ENCODE measurements at regions not wholly inside any gene's neighbourhood (a gene's known extent, or its start where the extent isn't known, plus 50 kb on each side); places are given as distances from the start of the nearest gene placed in this dataset.

DNA sequence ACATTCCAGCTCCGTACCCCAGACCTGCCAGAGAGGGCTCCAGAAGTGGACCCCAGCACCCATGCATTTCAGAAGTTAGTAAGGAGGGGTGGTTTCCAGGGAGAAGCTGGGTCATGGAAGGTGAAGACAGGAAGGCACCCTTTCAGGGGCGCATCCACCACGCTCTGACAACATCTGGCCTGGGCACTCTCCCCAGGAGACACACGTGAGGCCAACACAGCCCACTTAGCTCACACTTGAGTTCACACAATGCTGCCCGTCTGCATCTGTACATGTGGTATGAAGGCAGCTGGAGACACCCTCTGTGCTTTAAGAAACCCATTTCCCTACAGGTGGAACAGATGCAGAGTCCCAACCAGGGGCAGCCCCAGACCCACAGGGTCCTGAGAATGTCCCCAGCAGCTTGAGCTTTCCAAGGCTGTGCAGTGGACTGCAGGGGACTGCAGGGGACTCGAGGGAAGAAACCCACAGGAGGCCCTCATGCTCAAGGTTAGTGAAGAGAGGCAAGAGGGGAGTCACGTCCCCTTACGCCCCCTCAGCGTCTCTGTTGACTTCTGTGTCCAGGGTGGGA lies 326.8 kb upstream of the IRX1 start:
- POLR2A ChIA-PET (ENCODE audit: unreplicated experiment), result no interaction called here
- Histone ChIP-seq H3K9me2 (replicated peaks; ENCODE audit: low read length) (no peaks in the 10 kb centered on the region), H3K79me2 (ENCODE audit: low read length) (no peaks in the 10 kb centered on the region), H3K4me1 (ENCODE audit: insufficient read depth, low read length) (no peaks in the 10 kb centered on the region), H3K9me3 (ENCODE audit: low read length) (no peaks in the 10 kb centered on the region), H3F3A (ENCODE audit: low read length, unreplicated experiment) (no peaks in the 10 kb centered on the region), H2AFZ (ENCODE audit: low read length) (no peak overlapping the region), H3K27me3 (ENCODE audit: low read length) (no peaks in the 10 kb centered on the region), H3K9ac (ENCODE audit: low read length) (no peak overlapping the region), H3K4me2 (ENCODE audit: low read length) (no peak overlapping the region), H3K36me3 (ENCODE audit: low read depth, low read length) (no peaks in the 10 kb centered on the region), H3K4me3 (ENCODE audit: low read length) (no peak overlapping the region), H3K27ac (ENCODE audit: low read length) (no peak overlapping the region), H4K20me1 (ENCODE audit: low read length) (no peaks in the 10 kb centered on the region)
- TF ChIP-seq, protein P1, sequence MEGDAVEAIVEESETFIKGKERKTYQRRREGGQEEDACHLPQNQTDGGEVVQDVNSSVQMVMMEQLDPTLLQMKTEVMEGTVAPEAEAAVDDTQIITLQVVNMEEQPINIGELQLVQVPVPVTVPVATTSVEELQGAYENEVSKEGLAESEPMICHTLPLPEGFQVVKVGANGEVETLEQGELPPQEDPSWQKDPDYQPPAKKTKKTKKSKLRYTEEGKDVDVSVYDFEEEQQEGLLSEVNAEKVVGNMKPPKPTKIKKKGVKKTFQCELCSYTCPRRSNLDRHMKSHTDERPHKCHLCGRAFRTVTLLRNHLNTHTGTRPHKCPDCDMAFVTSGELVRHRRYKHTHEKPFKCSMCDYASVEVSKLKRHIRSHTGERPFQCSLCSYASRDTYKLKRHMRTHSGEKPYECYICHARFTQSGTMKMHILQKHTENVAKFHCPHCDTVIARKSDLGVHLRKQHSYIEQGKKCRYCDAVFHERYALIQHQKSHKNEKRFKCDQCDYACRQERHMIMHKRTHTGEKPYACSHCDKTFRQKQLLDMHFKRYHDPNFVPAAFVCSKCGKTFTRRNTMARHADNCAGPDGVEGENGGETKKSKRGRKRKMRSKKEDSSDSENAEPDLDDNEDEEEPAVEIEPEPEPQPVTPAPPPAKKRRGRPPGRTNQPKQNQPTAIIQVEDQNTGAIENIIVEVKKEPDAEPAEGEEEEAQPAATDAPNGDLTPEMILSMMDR (conservative IDR thresholded peaks at IDR 0.05; ENCODE audit: low read depth, low read length), result no peak
- TF ChIP-seq EZH2phosphoT487 (IDR thresholded peaks at IDR 0.05; ENCODE audit: borderline replicate concordance, low read length) (no peak), EZH2 (IDR thresholded peaks at IDR 0.05; ENCODE audit: low read length, unreplicated experiment) (no peak)
- ATAC-seq, result no peak
- intact Hi-C loops (cut with micrococcal nuclease), result no loop called here
- DNase-seq, result no peak
- no TSS peak for BruUV-seq (replicated peaks)
- CTCF ChIA-PET, result no interaction called here

DNA sequence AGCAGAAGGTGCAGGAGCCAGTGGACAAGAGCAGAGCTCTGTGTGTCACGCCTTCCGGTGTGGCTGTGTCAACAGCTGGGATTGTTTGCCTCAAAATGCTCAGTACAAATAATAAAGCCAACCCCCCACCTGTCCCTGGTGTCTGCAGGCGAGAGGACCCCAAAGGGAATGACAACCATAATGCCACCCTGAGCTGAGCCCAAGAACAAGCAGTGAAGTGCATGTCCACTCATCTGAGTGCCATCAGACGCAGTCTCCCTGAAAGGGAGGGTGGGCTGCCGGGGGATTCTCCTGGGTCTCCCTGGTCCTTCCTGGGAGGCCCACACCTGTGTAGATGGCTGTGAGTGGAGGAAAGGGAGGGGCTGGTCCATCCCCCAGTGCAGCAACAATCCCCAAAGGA lies 328.8 kb upstream of the IRX1 start:
- Histone ChIP-seq H3K9me2 (replicated peaks; ENCODE audit: low read length) (no peaks in the 10 kb centered on the region), H3K9me3 (ENCODE audit: low read length) (no peaks in the 10 kb centered on the region), H3F3A (ENCODE audit: low read length, unreplicated experiment) (no peaks in the 10 kb centered on the region), H3K36me3 (ENCODE audit: low read depth, low read length) (no peaks in the 10 kb centered on the region), H3K4me3 (ENCODE audit: low read length) (no peak overlapping the region), H3K79me2 (ENCODE audit: low read length) (no peaks in the 10 kb centered on the region), H4K20me1 (ENCODE audit: low read length) (no peaks in the 10 kb centered on the region), H3K4me2 (ENCODE audit: low read length) (no peak overlapping the region), H3K27me3 (ENCODE audit: low read length) (no peaks in the 10 kb centered on the region), H3K4me1 (ENCODE audit: insufficient read depth, low read length) (no peaks in the 10 kb centered on the region), H3K9ac (ENCODE audit: low read length) (no peak overlapping the region), H3K27ac (ENCODE audit: low read length) (no peak overlapping the region), H2AFZ (ENCODE audit: low read length) (no peak overlapping the region)
- intact Hi-C loops (cut with micrococcal nuclease), result no loop called here
- ChIA-PET POLR2A (ENCODE audit: unreplicated experiment) (no interaction called here), CTCF (no interaction called here)
- no peak for TF ChIP-seq EZH2 (IDR thresholded peaks at IDR 0.05; ENCODE audit: low read length, unreplicated experiment)
- TF ChIP-seq, protein P1 (conservative IDR thresholded peaks at IDR 0.05; ENCODE audit: low read depth, low read length), result no peak
- no peak for TF ChIP-seq EZH2phosphoT487 (IDR thresholded peaks at IDR 0.05; ENCODE audit: borderline replicate concordance, low read length)
- ATAC-seq (no peak), DNase-seq (no peak)
- no TSS peak for BruUV-seq (replicated peaks)

DNA sequence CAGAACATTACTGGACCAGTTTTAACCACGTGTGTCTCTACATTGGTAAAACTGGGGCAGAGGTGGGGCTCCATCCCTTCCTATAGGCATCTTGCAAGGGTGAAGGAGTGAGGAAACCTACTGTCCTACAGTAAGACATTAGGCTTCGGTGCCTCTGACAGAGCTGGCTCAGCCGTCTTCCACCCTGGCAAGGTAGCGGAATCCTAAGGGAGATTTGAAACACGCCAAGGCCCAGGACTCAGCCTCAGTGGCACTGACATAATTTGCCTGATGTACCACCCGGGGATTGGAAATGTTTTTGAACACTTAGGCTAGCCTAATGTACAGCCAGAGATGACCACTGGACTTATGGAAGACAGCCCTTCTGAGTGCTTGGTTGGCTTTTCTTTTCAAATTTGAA lies 329.7 kb upstream of the IRX1 start:
- Histone ChIP-seq H3K79me2 (ENCODE audit: low read length) (no peaks in the 10 kb centered on the region), H3K4me1 (ENCODE audit: insufficient read depth, low read length) (no peaks in the 10 kb centered on the region), H3F3A (ENCODE audit: low read length, unreplicated experiment) (no peaks in the 10 kb centered on the region), H2AFZ (ENCODE audit: low read length) (no peak overlapping the region), H3K9me3 (ENCODE audit: low read length) (no peaks in the 10 kb centered on the region), H3K27ac (ENCODE audit: low read length) (no peak overlapping the region), H4K20me1 (ENCODE audit: low read length) (no peaks in the 10 kb centered on the region), H3K4me2 (ENCODE audit: low read length) (no peak overlapping the region), H3K9me2 (replicated peaks; ENCODE audit: low read length) (no peaks in the 10 kb centered on the region), H3K4me3 (ENCODE audit: low read length) (no peak overlapping the region), H3K27me3 (ENCODE audit: low read length) (no peaks in the 10 kb centered on the region), H3K36me3 (ENCODE audit: low read depth, low read length) (no peaks in the 10 kb centered on the region), H3K9ac (ENCODE audit: low read length) (no peak overlapping the region)
- DNase-seq (no peak), ATAC-seq (no peak)
- CTCF ChIA-PET, result no interaction called here
- BruUV-seq (replicated peaks), result no TSS peak
- no peak for TF ChIP-seq EZH2 (IDR thresholded peaks at IDR 0.05; ENCODE audit: low read length, unreplicated experiment)
- TF ChIP-seq, protein P1 (conservative IDR thresholded peaks at IDR 0.05; ENCODE audit: low read depth, low read length), result no peak
- TF ChIP-seq EZH2phosphoT487 (IDR thresholded peaks at IDR 0.05; ENCODE audit: borderline replicate concordance, low read length), result no peak
- POLR2A ChIA-PET (ENCODE audit: unreplicated experiment), result no interaction called here
- intact Hi-C loops (cut with micrococcal nuclease), result no loop called here
